ENCODE measurements at regions not wholly inside any gene's neighbourhood (a gene's known extent, or its start where the extent isn't known, plus 50 kb on each side); places are given as distances from the start of the nearest gene placed in this dataset.
"Not testable (repeated sequence)": the region's sequence is repeated elsewhere in the genome, so short reads cannot be mapped to it uniquely, and the experiment has no call there.

GRCh38 chr10:53440601-53441000 lies 668.0 kb upstream of the MBL2 start:
- Histone ChIP-seq H2AFZ (ENCODE audit: low read depth) (no peak overlapping the region), H3K9ac (no peak overlapping the region), H3K27me3 (ENCODE audit: insufficient read depth, low read depth) (no peaks in the 10 kb centered on the region), H3K4me3 (IDR thresholded peaks at IDR 0.05; ENCODE audit: insufficient read depth, low read depth, low read length) (no peak overlapping the region), H4K20me1 (ENCODE audit: insufficient read depth) (no peaks in the 10 kb centered on the region), H3K4me1 (ENCODE audit: low read depth, poor library complexity, severe bottlenecking) (no peaks in the 10 kb centered on the region), H3K36me3 (ENCODE audit: insufficient read depth) (no peaks in the 10 kb centered on the region), H3K79me2 (ENCODE audit: insufficient read depth, low read depth) (no peaks in the 10 kb centered on the region), H3K4me2 (no peak overlapping the region), H3K27ac (no peak overlapping the region)
- TF ChIP-seq CTCF (conservative IDR thresholded peaks at IDR 0.05; ENCODE audit: low read depth, low read length): no peak

- H2AFZ ChIP-seq (ENCODE audit: low read depth): not testable (repeated sequence)
These were observed 666.5 kb upstream of the MBL2 start for GRCh38 chr10:53439075-53439474.

GRCh38 chr10:53434413-53434812 lies 661.8 kb upstream of the MBL2 start:
- H3K4me1 ChIP-seq (ENCODE audit: low read depth, poor library complexity, severe bottlenecking): no peaks in the 10 kb centered on the region
- H3K27ac ChIP-seq: no peak overlapping the region
- TF ChIP-seq CTCF (conservative IDR thresholded peaks at IDR 0.05; ENCODE audit: low read depth, low read length): no peak
- no peak overlapping the region for H3K4me3 ChIP-seq (IDR thresholded peaks at IDR 0.05; ENCODE audit: insufficient read depth, low read depth, low read length)
- no peak overlapping the region for H3K4me2 ChIP-seq
- H3K27me3 ChIP-seq (ENCODE audit: insufficient read depth, low read depth): no peaks in the 10 kb centered on the region
- H3K9ac ChIP-seq: no peak overlapping the region
- H3K79me2 ChIP-seq (ENCODE audit: insufficient read depth, low read depth): no peaks in the 10 kb centered on the region
- H4K20me1 ChIP-seq (ENCODE audit: insufficient read depth): no peaks in the 10 kb centered on the region
- no peak overlapping the region for H2AFZ ChIP-seq (ENCODE audit: low read depth)
- no peaks in the 10 kb centered on the region for H3K36me3 ChIP-seq (ENCODE audit: insufficient read depth)

More at GRCh38 chr10:53439075-53439474, 666.5 kb upstream of the MBL2 start:
- H3K9ac ChIP-seq; H3K4me3 ChIP-seq (IDR thresholded peaks at IDR 0.05; ENCODE audit: insufficient read depth, low read depth, low read length); H3K27ac ChIP-seq; H4K20me1 ChIP-seq (ENCODE audit: insufficient read depth); H3K4me2 ChIP-seq; H3K79me2 ChIP-seq (ENCODE audit: insufficient read depth, low read depth); H3K27me3 ChIP-seq (ENCODE audit: insufficient read depth, low read depth); H3K4me1 ChIP-seq (ENCODE audit: low read depth, poor library complexity, severe bottlenecking); H3K36me3 ChIP-seq (ENCODE audit: insufficient read depth): not testable (repeated sequence)

- no peak overlapping the region for H2AFZ ChIP-seq (ENCODE audit: low read depth)
These were observed 659.5 kb upstream of the MBL2 start for GRCh38 chr10:53432035-53432434.

GRCh38 chr10:53430974-53431373 lies 658.4 kb upstream of the MBL2 start:
- Histone ChIP-seq H3K79me2 (ENCODE audit: insufficient read depth, low read depth) (no peaks in the 10 kb centered on the region), H2AFZ (ENCODE audit: low read depth) (no peak overlapping the region), H4K20me1 (ENCODE audit: insufficient read depth) (no peaks in the 10 kb centered on the region), H3K27ac (no peak overlapping the region), H3K36me3 (ENCODE audit: insufficient read depth) (no peaks in the 10 kb centered on the region), H3K27me3 (ENCODE audit: insufficient read depth, low read depth) (no peaks in the 10 kb centered on the region), H3K4me1 (ENCODE audit: low read depth, poor library complexity, severe bottlenecking) (no peaks in the 10 kb centered on the region), H3K4me2 (no peak overlapping the region), H3K4me3 (IDR thresholded peaks at IDR 0.05; ENCODE audit: insufficient read depth, low read depth, low read length) (no peak overlapping the region), H3K9ac (no peak overlapping the region)
- TF ChIP-seq CTCF (conservative IDR thresholded peaks at IDR 0.05; ENCODE audit: low read depth, low read length): no peak

More at GRCh38 chr10:53432035-53432434, 659.5 kb upstream of the MBL2 start:
- Histone ChIP-seq H3K4me1 (ENCODE audit: low read depth, poor library complexity, severe bottlenecking) (no peaks in the 10 kb centered on the region), H3K36me3 (ENCODE audit: insufficient read depth) (no peaks in the 10 kb centered on the region), H4K20me1 (ENCODE audit: insufficient read depth) (no peaks in the 10 kb centered on the region), H3K27me3 (ENCODE audit: insufficient read depth, low read depth) (no peaks in the 10 kb centered on the region), H3K4me2 (no peak overlapping the region), H3K9ac (no peak overlapping the region), H3K4me3 (IDR thresholded peaks at IDR 0.05; ENCODE audit: insufficient read depth, low read depth, low read length) (no peak overlapping the region), H3K27ac (no peak overlapping the region), H3K79me2 (ENCODE audit: insufficient read depth, low read depth) (no peaks in the 10 kb centered on the region)
- TF ChIP-seq CTCF (conservative IDR thresholded peaks at IDR 0.05; ENCODE audit: low read depth, low read length): no peak

Measured in KMS-11 (cell line).